GM12878 (cell line): ENCODE measurements at regions not wholly inside any gene's neighbourhood (a gene's known extent, or its start where the extent isn't known, plus 50 kb on each side); places are given as distances from the start of the nearest gene placed in this dataset.

ENCODE experiments used
- ATAC-seq: fragments of 200-7000 bp; cut with Tn5 transposase; 3 replicates; pipeline ENCODE4 v1.9.1; 2020; ENCODE audit warnings: mild to moderate bottlenecking, moderate library complexity
- BruUV-seq: library from RNA; stranded (reverse); fragments of 400-500 nt; replicated peaks from 2 replicates; lab custom pipeline; 2021; lab: Mats Ljungman, UMichigan
- CTCF ChIA-PET: fragments of 300-600 bp; sonication (Branson Sonifier 250); formaldehyde crosslinking; extraction: SDS; loops from one replicate; lab custom pipeline; 2021; ENCODE audit warnings: inconsistent platforms; lab: Yijun Ruan, JAX
- POLR2A ChIA-PET: fragments of 350-600 bp; formaldehyde crosslinking; extraction: SDS; loops from one replicate; lab custom pipeline; 2021; ENCODE audit warnings: inconsistent platforms; lab: Charles Lee
- RAD21 ChIA-PET: fragments of 300-600 bp; sonication (Branson Sonifier 250); formaldehyde crosslinking; loops from one replicate; lab custom pipeline; 2023; ENCODE audit warnings: antibody characterized with exemption; ENCODE audit not compliant: unreplicated experiment; lab: Charles Lee
- SMC1A ChIA-PET: fragments of 300-600 bp; sonication (Branson Sonifier 250); formaldehyde crosslinking; loops from one replicate; lab custom pipeline; 2023; ENCODE audit not compliant: unreplicated experiment, uncharacterized antibody; lab: Charles Lee
- DNase-seq: peaks from one replicate; pipeline ENCODE4 v3.0.0-alpha.2; 2011; ENCODE audit warnings: low read depth, low spot score
- FAIRE-seq: peaks from 3 replicates; lab custom pipeline; 2011; peaks lifted over from hg19 to GRCh38; lab: Jason Lieb, UNC
- H2AFZ ChIP-seq: 2 replicates; pipeline ENCODE4 v1.6.0; 2011; ENCODE audit warnings: low read depth, low read length, control low read depth; ENCODE audit not compliant: control insufficient read depth
- H3K27ac ChIP-seq: 2 replicates; pipeline ENCODE4 v1.5.1; 2011; ENCODE audit warnings: control low read depth; ENCODE audit not compliant: control insufficient read depth, insufficient read depth
- H3K27me3 ChIP-seq, 2 experiments: replicated peaks in 1 of 2; 2 replicates each; pipeline versions ENCODE4 v1.6.0 to v1.6.1; 2011; ENCODE audit warnings: low read length in 1 of 2; ENCODE audit not compliant: control insufficient read depth in 2 of 2, insufficient read depth in 2 of 2
- H3K36me3 ChIP-seq, 2 experiments: 2 replicates each; pipeline ENCODE4 v1.5.1; 2011; ENCODE audit warnings: low read length in 1 of 2; ENCODE audit not compliant: control insufficient read depth in 2 of 2, insufficient read depth in 2 of 2
- H3K4me1 ChIP-seq: 2 replicates; pipeline ENCODE4 v1.6.1; 2011; ENCODE audit warnings: mild to moderate bottlenecking, low read length, moderate library complexity, mixed read lengths; ENCODE audit not compliant: control insufficient read depth, insufficient read depth
- H3K4me2 ChIP-seq: 2 replicates; pipeline ENCODE4 v1.6.0; 2011; ENCODE audit warnings: control low read depth; ENCODE audit not compliant: control insufficient read depth, insufficient read depth
- H3K4me3 ChIP-seq: fragments of 200-600 bp; sonication (generic); 2 replicates; pipeline ENCODE4 v1.5.1; 2016
- H3K79me2 ChIP-seq: 2 replicates; pipeline ENCODE4 v1.6.0; 2011; ENCODE audit warnings: low read length; ENCODE audit not compliant: control insufficient read depth, insufficient read depth
- H3K9ac ChIP-seq: 2 replicates; pipeline ENCODE4 v1.8.0; 2011; ENCODE audit warnings: low read length, control low read depth, mixed read lengths; ENCODE audit not compliant: control insufficient read depth, insufficient read depth
- H3K9me3 ChIP-seq: replicated peaks from 3 replicates; pipeline ENCODE4 v1.5.1; 2011; ENCODE audit warnings: mild to moderate bottlenecking, low read length; ENCODE audit not compliant: control insufficient read depth, insufficient read depth
- H4K20me1 ChIP-seq: 2 replicates; pipeline ENCODE4 v1.6.0; 2011; ENCODE audit not compliant: control insufficient read depth, insufficient read depth
- CHD2 ChIP-seq: IDR thresholded peaks from 2 replicates; pipeline ENCODE4 v1.6.1; 2011; ENCODE audit warnings: low read depth, low read length, improper control_type of control experiment, borderline replicate concordance
- ESRRA ChIP-seq: IDR thresholded peaks from 2 replicates; pipeline ENCODE4 v1.6.1; 2012; ENCODE audit warnings: mild to moderate bottlenecking, low read length, improper control_type of control experiment
- FOXM1 ChIP-seq: IDR thresholded peaks from 2 replicates; pipeline ENCODE4 v1.6.1; 2012; ENCODE audit warnings: low read depth, mild to moderate bottlenecking, inconsistent platforms, low read length, moderate library complexity
- GABPA ChIP-seq: IDR thresholded peaks from 2 replicates; pipeline ENCODE4 v1.6.1; 2014; ENCODE audit warnings: antibody characterized with exemption, low read depth, mild to moderate bottlenecking, inconsistent platforms
- RB1 ChIP-seq: fragments of 450-650 bp; formaldehyde crosslinking; IDR thresholded peaks from 2 replicates; pipeline ENCODE4 v1.6.1; 2017; ENCODE audit warnings: mild to moderate bottlenecking, borderline replicate concordance
- RCOR1 ChIP-seq: conservative IDR thresholded peaks from 2 replicates; pipeline ENCODE4 v1.6.1; 2012; ENCODE audit warnings: low read depth, low read length, improper control_type of control experiment
- SP1 ChIP-seq: IDR thresholded peaks from one replicate; pipeline ENCODE4 v1.6.1; 2011; ENCODE audit warnings: low read depth, low read length
- STAT1 ChIP-seq: fragments of 450-650 bp; conservative IDR thresholded peaks from 2 replicates; pipeline ENCODE4 v1.6.1; 2014; ENCODE audit warnings: antibody characterized with exemption, mild to moderate bottlenecking
- WGBS: methylation state at CpG from one replicate; pipeline ENCODE4 v1.1.6; 2016; ENCODE audit warnings: low lambda C conversion rate; ENCODE audit not compliant: insufficient replicate concordance, insufficient coverage; ENCODE audit errors: missing lambda C conversion rate; 5-methylcytosine and 5-hydroxymethylcytosine counted together
- in situ Hi-C: fragments of 300-500 bp; cut with MboI; formaldehyde crosslinking; loops from 9 replicates; pipeline ENCODE4 v1.14.3; 2018; ENCODE audit warnings: mixed read lengths
- intact Hi-C: fragments of 100-400 bp; cut with micrococcal nuclease; formaldehyde crosslinking; loops from one replicate; pipeline ENCODE4 v1.14.2; 2022; ENCODE audit not compliant: unreplicated experiment
- TF ChIP-seq, protein P1 (sequence below): fragments of 450-650 bp; IDR thresholded peaks from 2 replicates; pipeline ENCODE4 v1.6.1; 2017; ENCODE audit warnings: mild to moderate bottlenecking, moderate library complexity
- TF ChIP-seq, protein P2 (sequence below): fragments of 450-650 bp; IDR thresholded peaks from 2 replicates; pipeline ENCODE4 v1.6.1; 2018; ENCODE audit warnings: mild to moderate bottlenecking, low read depth, moderate library complexity; ENCODE audit not compliant: partially characterized antibody
- TF ChIP-seq, protein P3 (sequence below): fragments of 450-650 bp; IDR thresholded peaks from 2 replicates; pipeline ENCODE4 v1.6.1; 2016; ENCODE audit warnings: mild to moderate bottlenecking
- TF ChIP-seq, protein P4 (sequence below): fragments of 450-650 bp; conservative IDR thresholded peaks from 2 replicates; pipeline ENCODE4 v1.6.1; 2017; ENCODE audit warnings: mild to moderate bottlenecking, moderate library complexity

DNA sequence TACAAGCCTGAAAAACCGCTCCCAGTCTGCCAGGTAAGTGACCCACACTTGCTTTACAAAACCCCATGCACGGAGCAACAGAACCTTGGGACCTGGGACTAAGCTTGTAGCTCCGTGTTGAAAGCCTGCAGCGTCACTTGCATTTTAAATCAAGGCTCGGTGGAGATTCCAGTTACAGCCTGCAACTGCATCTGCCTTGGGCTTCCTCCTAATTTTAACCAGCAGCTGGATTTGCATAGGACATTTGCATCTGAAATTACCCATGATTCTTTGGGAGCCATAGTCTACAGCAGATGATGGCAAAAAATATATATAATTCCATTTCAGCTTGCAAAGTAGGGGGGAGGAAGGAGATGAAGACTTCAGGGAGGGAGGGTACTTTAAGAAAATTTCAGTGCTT lies 62.4 kb upstream of the IGSF21 start:
- no peak for ATAC-seq
- DNase-seq = no peak
- no peak for TF ChIP-seq SP1
- TF ChIP-seq, protein P1, sequence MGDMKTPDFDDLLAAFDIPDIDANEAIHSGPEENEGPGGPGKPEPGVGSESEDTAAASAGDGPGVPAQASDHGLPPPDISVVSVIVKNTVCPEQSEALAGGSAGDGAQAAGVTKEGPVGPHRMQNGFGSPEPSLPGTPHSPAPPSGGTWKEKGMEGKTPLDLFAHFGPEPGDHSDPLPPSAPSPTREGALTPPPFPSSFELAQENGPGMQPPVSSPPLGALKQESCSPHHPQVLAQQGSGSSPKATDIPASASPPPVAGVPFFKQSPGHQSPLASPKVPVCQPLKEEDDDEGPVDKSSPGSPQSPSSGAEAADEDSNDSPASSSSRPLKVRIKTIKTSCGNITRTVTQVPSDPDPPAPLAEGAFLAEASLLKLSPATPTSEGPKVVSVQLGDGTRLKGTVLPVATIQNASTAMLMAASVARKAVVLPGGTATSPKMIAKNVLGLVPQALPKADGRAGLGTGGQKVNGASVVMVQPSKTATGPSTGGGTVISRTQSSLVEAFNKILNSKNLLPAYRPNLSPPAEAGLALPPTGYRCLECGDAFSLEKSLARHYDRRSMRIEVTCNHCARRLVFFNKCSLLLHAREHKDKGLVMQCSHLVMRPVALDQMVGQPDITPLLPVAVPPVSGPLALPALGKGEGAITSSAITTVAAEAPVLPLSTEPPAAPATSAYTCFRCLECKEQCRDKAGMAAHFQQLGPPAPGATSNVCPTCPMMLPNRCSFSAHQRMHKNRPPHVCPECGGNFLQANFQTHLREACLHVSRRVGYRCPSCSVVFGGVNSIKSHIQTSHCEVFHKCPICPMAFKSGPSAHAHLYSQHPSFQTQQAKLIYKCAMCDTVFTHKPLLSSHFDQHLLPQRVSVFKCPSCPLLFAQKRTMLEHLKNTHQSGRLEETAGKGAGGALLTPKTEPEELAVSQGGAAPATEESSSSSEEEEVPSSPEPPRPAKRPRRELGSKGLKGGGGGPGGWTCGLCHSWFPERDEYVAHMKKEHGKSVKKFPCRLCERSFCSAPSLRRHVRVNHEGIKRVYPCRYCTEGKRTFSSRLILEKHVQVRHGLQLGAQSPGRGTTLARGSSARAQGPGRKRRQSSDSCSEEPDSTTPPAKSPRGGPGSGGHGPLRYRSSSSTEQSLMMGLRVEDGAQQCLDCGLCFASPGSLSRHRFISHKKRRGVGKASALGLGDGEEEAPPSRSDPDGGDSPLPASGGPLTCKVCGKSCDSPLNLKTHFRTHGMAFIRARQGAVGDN = no peak
- no peak for TF ChIP-seq RB1
- TF ChIP-seq FOXM1 = no peak
- no peak for TF ChIP-seq STAT1
- no peak for TF ChIP-seq GABPA
- TF ChIP-seq ESRRA = no peak
- TF ChIP-seq, protein P2, sequence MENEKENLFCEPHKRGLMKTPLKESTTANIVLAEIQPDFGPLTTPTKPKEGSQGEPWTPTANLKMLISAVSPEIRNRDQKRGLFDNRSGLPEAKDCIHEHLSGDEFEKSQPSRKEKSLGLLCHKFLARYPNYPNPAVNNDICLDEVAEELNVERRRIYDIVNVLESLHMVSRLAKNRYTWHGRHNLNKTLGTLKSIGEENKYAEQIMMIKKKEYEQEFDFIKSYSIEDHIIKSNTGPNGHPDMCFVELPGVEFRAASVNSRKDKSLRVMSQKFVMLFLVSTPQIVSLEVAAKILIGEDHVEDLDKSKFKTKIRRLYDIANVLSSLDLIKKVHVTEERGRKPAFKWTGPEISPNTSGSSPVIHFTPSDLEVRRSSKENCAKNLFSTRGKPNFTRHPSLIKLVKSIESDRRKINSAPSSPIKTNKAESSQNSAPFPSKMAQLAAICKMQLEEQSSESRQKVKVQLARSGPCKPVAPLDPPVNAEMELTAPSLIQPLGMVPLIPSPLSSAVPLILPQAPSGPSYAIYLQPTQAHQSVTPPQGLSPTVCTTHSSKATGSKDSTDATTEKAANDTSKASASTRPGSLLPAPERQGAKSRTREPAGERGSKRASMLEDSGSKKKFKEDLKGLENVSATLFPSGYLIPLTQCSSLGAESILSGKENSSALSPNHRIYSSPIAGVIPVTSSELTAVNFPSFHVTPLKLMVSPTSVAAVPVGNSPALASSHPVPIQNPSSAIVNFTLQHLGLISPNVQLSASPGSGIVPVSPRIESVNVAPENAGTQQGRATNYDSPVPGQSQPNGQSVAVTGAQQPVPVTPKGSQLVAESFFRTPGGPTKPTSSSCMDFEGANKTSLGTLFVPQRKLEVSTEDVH = no peak
- TF ChIP-seq, protein P3, sequence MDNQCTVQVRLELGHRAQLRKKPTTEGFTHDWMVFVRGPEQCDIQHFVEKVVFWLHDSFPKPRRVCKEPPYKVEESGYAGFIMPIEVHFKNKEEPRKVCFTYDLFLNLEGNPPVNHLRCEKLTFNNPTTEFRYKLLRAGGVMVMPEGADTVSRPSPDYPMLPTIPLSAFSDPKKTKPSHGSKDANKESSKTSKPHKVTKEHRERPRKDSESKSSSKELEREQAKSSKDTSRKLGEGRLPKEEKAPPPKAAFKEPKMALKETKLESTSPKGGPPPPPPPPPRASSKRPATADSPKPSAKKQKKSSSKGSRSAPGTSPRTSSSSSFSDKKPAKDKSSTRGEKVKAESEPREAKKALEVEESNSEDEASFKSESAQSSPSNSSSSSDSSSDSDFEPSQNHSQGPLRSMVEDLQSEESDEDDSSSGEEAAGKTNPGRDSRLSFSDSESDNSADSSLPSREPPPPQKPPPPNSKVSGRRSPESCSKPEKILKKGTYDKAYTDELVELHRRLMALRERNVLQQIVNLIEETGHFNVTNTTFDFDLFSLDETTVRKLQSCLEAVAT = no peak
- no peak for TF ChIP-seq CHD2
- TF ChIP-seq RCOR1 = no peak
- TF ChIP-seq, protein P4, sequence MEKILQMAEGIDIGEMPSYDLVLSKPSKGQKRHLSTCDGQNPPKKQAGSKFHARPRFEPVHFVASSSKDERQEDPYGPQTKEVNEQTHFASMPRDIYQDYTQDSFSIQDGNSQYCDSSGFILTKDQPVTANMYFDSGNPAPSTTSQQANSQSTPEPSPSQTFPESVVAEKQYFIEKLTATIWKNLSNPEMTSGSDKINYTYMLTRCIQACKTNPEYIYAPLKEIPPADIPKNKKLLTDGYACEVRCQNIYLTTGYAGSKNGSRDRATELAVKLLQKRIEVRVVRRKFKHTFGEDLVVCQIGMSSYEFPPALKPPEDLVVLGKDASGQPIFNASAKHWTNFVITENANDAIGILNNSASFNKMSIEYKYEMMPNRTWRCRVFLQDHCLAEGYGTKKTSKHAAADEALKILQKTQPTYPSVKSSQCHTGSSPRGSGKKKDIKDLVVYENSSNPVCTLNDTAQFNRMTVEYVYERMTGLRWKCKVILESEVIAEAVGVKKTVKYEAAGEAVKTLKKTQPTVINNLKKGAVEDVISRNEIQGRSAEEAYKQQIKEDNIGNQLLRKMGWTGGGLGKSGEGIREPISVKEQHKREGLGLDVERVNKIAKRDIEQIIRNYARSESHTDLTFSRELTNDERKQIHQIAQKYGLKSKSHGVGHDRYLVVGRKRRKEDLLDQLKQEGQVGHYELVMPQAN = no peak
- in situ Hi-C loops = no loop called here
- H3K4me3 ChIP-seq = no peak overlapping the region
- no peaks in the 10 kb centered on the region for H3K9me3 ChIP-seq
- BruUV-seq = no TSS peak
- ChIA-PET CTCF (no interaction called here), RAD21 (no interaction called here), POLR2A (no interaction called here), SMC1A (interaction anchor here (0.6 kb wide), 1 partner anchor 244 kb away, joined by 3 read pairs; no protein-coding TSS in a partner anchor)
- intact Hi-C loops = no loop called here
- 1% methylated on average over 5 of the region's 5 CpGs for WGBS
- no peaks in the 10 kb centered on the region for H4K20me1 ChIP-seq
- FAIRE-seq = no peak
- no peak overlapping the region for H3K4me2 ChIP-seq
- H3K27ac ChIP-seq = no peak overlapping the region
- no peaks in the 10 kb centered on the region for H3K79me2 ChIP-seq
- no peak overlapping the region for H3K9ac ChIP-seq
- H3K36me3 ChIP-seq = no peaks in the 10 kb centered on the region
- H3K4me1 ChIP-seq = no peaks in the 10 kb centered on the region
- no peaks in the 10 kb centered on the region for H3K27me3 ChIP-seq
- no peak overlapping the region for H2AFZ ChIP-seq
